Esophagus squamous epithelium (tissue), 5 donors: ENCODE measurements at regions not wholly inside any gene's neighbourhood (a gene's known extent, or its start where the extent isn't known, plus 50 kb on each side); places are given as distances from the start of the nearest gene placed in this dataset.
"Not testable (repeated sequence)": the region's sequence is repeated elsewhere in the genome, so short reads cannot be mapped to it uniquely, and the experiment has no call there.

Source experiments
- DNase-seq: peaks from one replicate; lab custom pipeline; 2025; lab: John Stamatoyannopoulos, UW
- H3K27ac ChIP-seq, 4 donors: fragments of 200-600 bp; sonication (generic); one replicate each; pipeline ENCODE4 v1.5.1; 2016 to 2019; ENCODE audit warnings: mild to moderate bottlenecking in 1 of 4
- H3K27me3 ChIP-seq, 4 donors: fragments of 200-600 bp; sonication (generic); 1 replicate in 3 of 4; 2 replicates in 1 of 4; pipeline versions ENCODE4 v1.5.1 to v1.6.0; 2017 to 2021; ENCODE audit warnings: antibody characterized with exemption in 1 of 4
- H3K36me3 ChIP-seq, 3 donors: fragments of 200-600 bp; sonication (generic); one replicate each; pipeline ENCODE4 v1.5.1; 2016 to 2019
- H3K4me1 ChIP-seq, 3 donors: fragments of 200-600 bp; sonication (generic); one replicate each; pipeline ENCODE4 v1.5.1; 2017 to 2019
- H3K4me3 ChIP-seq, 4 donors: fragments of 200-600 bp; sonication (generic); 1 replicate in 3 of 4; 2 replicates in 1 of 4; pipeline ENCODE4 v1.5.1; 2016 to 2019; ENCODE audit warnings: mild to moderate bottlenecking in 2 of 4, moderate library complexity in 1 of 4
- H3K9me3 ChIP-seq, 3 donors: fragments of 200-600 bp; sonication (generic); one replicate each; pipeline ENCODE4 v1.5.1; 2016 to 2019
- CTCF ChIP-seq, 6 experiments: fragments of 450-650 bp in 4 of 6; fragments of 200-600 bp in 2 of 6; sonication (generic) in 2 of 6; IDR thresholded peaks; one replicate each; pipeline ENCODE4 v1.5.1; 2016 to 2019; ENCODE audit warnings: antibody characterized with exemption in 6 of 6, mild to moderate bottlenecking in 4 of 6, moderate library complexity in 4 of 6
- POLR2A ChIP-seq, 4 donors: fragments of 450-650 bp; IDR thresholded peaks; one replicate each; pipeline ENCODE4 v1.6.1; 2017; ENCODE audit warnings: antibody characterized with exemption in 4 of 4, mild to moderate bottlenecking in 4 of 4, moderate library complexity in 3 of 4
- WGBS, 2 donors: methylation state at CpG; one replicate each; pipeline ENCODE4 v1.1.5; 2018; 5-methylcytosine and 5-hydroxymethylcytosine counted together
- intact Hi-C: fragments of 100-400 bp; cut with DNase I; formaldehyde crosslinking; loops from one replicate; pipeline ENCODE4 v1.15.0; 2022
- donor health status: DM: yes; HTN: yes; CAD: no.

- no peaks in the 10 kb centered on the region for H3K36me3 ChIP-seq
- no peaks in the 10 kb centered on the region for H3K9me3 ChIP-seq
- peaks cover 0 to 3% (median 0%) of the 10 kb centered on the region in 3 donors for H3K4me1 ChIP-seq
- no peak overlapping the region for H3K27ac ChIP-seq
- no peak for DNase-seq
- TF ChIP-seq POLR2A (IDR thresholded peaks at IDR 0.05) (no peak), CTCF (IDR thresholded peaks at IDR 0.05) (no peak)
- 17 to 34% methylated on average over 3 to 4 of the region's 4 CpGs for WGBS, 2 donors
- no peak overlapping the region for H3K4me3 ChIP-seq
- H3K27me3 ChIP-seq: no peaks in the 10 kb centered on the region
- intact Hi-C loops: no loop called here
These were observed 760.2 kb downstream of the TAF11L14 start for GRCh38 chr5:18394443-18394804.

GRCh38 chr5:18395126-18396110, 761.2 kb downstream of the TAF11L14 start:
- no peaks in the 10 kb centered on the region for H3K36me3 ChIP-seq
- H3K4me1 ChIP-seq: peaks cover 0 to 3% (median 0%) of the 10 kb centered on the region in 3 donors
- no peak for TF ChIP-seq CTCF (IDR thresholded peaks at IDR 0.05)
- no peak for TF ChIP-seq POLR2A (IDR thresholded peaks at IDR 0.05)
- H3K4me3 ChIP-seq: no peak overlapping the region
- no peak for DNase-seq
- intact Hi-C loops: no loop called here
- WGBS, 2 donors: 37 to 40% methylated on average over 10 of the region's 10 CpGs
- H3K27me3 ChIP-seq: no peaks in the 10 kb centered on the region
- H3K9me3 ChIP-seq: no peaks in the 10 kb centered on the region
- no peak overlapping the region for H3K27ac ChIP-seq

- TF ChIP-seq POLR2A (IDR thresholded peaks at IDR 0.05) (no peak), CTCF (IDR thresholded peaks at IDR 0.05) (no peak)
- intact Hi-C loops: no loop called here
- H3K9me3 ChIP-seq: no peaks in the 10 kb centered on the region
- no peak overlapping the region for H3K4me3 ChIP-seq
- no peaks in the 10 kb centered on the region for H3K36me3 ChIP-seq
- 29 to 41% methylated on average over 4 of the region's 4 CpGs for WGBS, 2 donors
- H3K27ac ChIP-seq: no peak overlapping the region
- no peaks in the 10 kb centered on the region for H3K27me3 ChIP-seq
- peaks cover 0 to 3% (median 0%) of the 10 kb centered on the region in 3 donors for H3K4me1 ChIP-seq
- no peak for DNase-seq
These were observed 763.1 kb downstream of the TAF11L14 start for GRCh38 chr5:18397371-18397770.

GRCh38 chr5:18397891-18398290, 763.6 kb downstream of the TAF11L14 start:
- no peak for DNase-seq
- no peaks in the 10 kb centered on the region for H3K36me3 ChIP-seq
- peaks cover 0 to 3% (median 0%) of the 10 kb centered on the region in 3 donors for H3K4me1 ChIP-seq
- 31 to 33% methylated on average over 2 of the region's 2 CpGs for WGBS, 2 donors
- no peaks in the 10 kb centered on the region for H3K9me3 ChIP-seq
- H3K27me3 ChIP-seq: no peaks in the 10 kb centered on the region
- TF ChIP-seq POLR2A (IDR thresholded peaks at IDR 0.05) (no peak), CTCF (IDR thresholded peaks at IDR 0.05) (no peak)
- intact Hi-C loops: no loop called here
- no peak overlapping the region for H3K4me3 ChIP-seq
- no peak overlapping the region for H3K27ac ChIP-seq

- H3K36me3 ChIP-seq, intact Hi-C loops, H3K27ac ChIP-seq, H3K4me3 ChIP-seq, DNase-seq, H3K9me3 ChIP-seq, H3K4me1 ChIP-seq, H3K27me3 ChIP-seq: not testable (repeated sequence)
- WGBS, 2 donors: 69 to 75% methylated on average over 5 to 6 of the region's 50 CpGs
These were observed 765.4 kb downstream of the TAF11L14 start for GRCh38 chr5:18399461-18400327.
